ENCODE measurements at regions not wholly inside any gene's neighbourhood (a gene's known extent, or its start where the extent isn't known, plus 50 kb on each side); places are given as distances from the start of the nearest gene placed in this dataset.

DNA sequence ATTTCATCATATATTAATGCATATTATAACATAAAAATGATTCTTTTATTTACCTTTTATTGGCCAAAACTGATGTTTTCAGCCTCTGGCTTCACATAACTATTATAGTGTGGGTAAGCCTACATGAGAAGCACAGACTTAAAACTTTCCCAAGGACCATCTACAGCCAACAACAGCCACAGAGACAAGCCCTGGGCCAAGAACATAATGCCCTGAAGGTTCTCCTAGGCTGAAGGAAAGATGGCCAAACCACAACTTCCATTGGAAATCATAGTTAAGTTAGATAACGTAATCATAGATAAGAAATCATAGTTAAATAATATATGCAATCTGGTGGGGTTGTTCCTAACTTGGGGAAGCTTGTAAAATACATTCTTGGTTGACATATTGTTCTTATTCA, 280.0 kb upstream of the EMCN start:
- no peak for DNase-seq

- DNase-seq, result no peak
Measured at GRCh38 chr4:100797356-100797755, 279.5 kb upstream of the EMCN start.

GRCh38 chr4:100796332-100796731, 278.5 kb upstream of the EMCN start:
- no peak for DNase-seq

GRCh38 chr4:100795581-100795980, 277.8 kb upstream of the EMCN start:
- DNase-seq, result no peak

GRCh38 chr4:100790836-100791615, 273.2 kb upstream of the EMCN start:
- DNase-seq, result no peak

DNA sequence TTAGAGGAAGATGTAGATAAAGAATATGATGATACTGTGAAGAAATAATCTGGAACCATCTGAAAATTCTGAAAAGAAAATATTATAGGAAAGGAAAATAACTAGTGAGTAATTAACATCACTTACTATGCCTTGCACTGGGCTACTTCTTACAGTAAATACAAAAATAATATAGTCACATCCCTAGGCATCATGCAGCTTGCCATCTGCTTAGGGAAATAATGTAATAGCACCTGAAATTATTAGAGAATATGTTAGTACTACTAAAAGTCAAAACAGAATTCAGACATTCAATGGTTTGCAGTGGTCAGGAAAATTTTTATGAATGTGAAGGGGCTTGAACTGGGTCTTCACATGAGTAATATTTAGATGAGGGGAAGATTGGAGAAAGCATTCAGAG, 272.2 kb upstream of the EMCN start:
- DNase-seq, result no peak

GRCh38 chr4:100786481-100786880, 268.7 kb upstream of the EMCN start:
- DNase-seq, result no peak

GRCh38 chr4:100782356-100782755, 264.5 kb upstream of the EMCN start:
- DNase-seq, result no peak

DNA sequence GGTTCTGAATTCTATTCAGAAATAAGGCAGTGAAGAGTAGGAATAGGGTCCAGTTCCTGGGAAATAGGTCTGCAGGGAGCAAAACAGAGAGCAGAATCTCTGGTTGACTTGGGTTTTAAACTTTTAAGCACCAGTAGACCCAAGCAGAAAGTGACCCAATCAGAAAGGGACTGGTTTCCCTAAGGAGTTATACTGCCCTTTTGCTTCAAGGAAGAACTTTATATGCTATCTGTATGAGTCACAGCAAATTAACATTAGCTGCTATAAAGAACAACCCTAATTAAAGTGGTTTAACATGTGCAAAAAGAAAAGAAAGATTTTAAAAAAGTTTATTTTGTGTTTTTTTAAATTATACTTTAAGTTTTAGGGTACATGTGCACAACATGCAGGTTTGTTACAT, 263.6 kb upstream of the EMCN start:
- DNase-seq, result no peak

DNA sequence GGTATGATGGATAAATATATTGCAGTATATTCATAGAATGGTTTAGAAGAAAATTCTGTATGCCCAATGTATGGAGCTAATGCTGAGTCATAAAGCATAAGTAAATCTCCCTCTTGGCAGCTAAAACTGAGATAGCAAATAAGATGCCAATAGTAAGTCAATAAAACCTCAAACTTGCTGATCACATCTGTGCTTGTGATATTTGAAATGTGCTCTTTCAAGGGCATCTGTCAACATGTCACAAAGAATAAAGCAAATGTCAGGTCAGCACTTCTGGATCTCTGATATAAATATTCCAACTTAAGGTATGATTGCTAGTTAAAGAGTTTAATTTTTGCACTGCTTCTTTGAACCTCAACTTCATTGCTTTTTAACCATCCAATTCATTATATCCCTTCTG, 262.3 kb upstream of the EMCN start:
- no peak for DNase-seq

GRCh38 chr4:100778431-100778830, 260.6 kb upstream of the EMCN start:
- DNase-seq, result no peak

GRCh38 chr4:100762738-100763137, 244.9 kb upstream of the EMCN start:
- no peak for DNase-seq

DNA sequence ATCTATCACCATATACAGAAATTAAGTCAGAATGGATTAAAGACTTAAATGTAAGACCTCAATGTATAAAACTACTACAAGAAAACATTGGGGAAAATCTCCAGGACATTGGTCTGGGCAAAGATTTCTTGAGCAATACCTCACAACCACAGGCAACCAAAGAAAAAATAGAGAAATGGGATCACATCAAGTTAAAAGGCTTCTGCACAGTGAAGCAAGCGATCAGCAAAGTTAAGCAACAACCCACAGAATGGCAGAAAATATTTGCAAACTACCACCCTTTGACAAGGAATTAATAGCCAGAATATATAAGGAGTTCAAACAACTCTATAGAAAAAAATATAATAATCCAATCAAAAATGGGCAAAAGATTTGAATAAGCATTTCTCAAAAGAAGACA, 236.9 kb upstream of the EMCN start:
- no peak for DNase-seq

DNA sequence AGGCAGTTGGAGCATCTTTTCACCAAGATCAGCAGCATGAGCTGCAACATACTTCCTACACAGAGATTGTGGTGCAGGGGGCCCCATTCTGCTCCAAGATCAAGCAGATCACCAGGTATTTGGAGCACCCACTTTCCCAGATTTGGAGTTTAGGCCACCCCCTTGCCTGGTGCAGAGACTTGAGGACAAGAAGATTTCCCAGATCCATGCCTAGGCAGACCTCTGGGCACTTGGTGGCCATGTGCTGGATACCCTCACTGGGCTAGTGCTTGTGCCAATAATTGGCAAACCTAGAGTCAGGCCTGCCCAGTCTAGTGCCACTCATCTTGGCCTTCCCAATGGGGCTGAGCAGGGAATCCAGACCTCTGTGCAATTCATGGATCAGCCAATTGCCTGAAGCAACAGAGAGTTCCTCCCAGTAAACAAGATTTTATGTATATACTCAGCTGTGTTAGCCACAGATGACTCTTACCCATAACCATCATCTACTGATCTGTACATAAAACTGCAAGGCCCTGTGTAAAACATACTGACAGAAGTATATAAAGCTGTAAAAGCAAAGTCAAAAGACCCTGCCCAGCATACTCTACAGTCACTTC, 228.4 kb upstream of the EMCN start:
- DNase-seq, result no peak

DNA sequence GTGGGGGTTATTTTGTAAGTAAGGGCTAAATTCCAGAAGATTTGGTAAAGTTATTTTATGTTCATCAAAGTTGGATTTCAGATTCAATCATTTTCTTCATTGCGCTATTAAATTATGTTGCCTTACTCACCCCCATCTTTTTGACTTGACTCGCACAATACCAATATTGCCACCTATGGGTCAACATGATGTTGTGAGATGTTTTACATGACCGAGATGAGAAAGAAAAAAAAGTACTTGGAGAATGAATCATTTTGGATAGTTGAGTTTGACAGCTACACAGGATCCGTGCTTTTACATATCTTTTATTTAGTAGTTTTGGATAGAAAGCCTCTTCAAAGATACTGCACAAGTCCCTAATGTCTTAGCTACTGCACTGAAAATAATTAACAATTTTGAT, 224.2 kb upstream of the EMCN start:
- DNase-seq, result peak; percentile 45

GRCh38 chr4:100739426-100739825, 221.6 kb upstream of the EMCN start:
- DNase-seq, result no peak

DNA sequence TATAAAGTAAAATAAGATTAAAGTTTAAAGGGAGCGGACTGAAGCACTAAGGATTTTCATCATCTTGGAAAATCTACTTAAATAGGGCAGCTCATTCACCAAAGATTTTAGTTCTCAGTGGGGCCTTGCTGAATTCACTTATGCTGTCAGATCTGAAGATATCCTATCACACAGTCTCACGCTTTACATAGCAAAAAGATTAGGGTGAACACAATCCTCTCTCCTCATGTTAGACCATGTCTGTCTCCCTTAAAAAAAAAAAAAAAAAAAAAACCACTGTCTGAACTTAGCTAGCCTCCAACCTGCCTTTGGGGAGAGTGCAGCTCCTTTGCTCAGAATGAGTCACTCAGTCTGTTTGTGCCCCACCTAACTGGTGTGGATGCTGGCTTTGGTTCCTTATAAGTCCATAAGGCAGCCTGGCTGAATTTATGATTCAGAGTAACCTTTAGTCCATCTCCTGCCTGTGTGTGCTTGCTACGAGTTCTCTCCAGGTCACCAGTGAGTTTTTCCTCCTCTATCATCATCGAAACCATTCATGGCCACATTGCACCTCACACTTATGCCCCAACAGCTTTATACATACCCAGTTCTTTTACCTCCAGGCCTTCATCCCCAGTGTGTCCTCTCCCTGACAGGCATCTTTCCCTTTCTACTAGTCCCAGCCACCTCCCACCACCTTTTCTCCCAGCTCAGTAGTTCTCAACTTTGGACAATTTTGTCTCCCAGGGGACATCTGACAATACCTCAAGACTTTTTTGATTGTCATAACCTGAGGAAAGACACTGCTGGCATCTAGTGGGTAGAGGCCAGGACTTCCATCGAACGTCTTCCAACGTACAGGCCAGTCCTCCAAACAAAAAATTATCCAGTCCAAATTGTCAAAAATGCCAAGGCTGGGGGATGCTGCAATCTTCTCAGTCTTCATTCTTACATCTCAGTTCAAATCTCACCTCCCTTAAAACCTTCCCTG, 220.7 kb upstream of the EMCN start:
- peak; percentile 73 for DNase-seq

- DNase-seq, result peak; percentile 47
Measured at GRCh38 chr4:100736641-100737451, 219.0 kb upstream of the EMCN start.

- no peak for DNase-seq
Measured at GRCh38 chr4:100728861-100729260, 211.0 kb upstream of the EMCN start.

GRCh38 chr4:100722866-100723459, 205.1 kb upstream of the EMCN start:
- DNase-seq, result no peak

GRCh38 chr4:100722133-100722532, 204.3 kb upstream of the EMCN start:
- DNase-seq, result no peak

DNA sequence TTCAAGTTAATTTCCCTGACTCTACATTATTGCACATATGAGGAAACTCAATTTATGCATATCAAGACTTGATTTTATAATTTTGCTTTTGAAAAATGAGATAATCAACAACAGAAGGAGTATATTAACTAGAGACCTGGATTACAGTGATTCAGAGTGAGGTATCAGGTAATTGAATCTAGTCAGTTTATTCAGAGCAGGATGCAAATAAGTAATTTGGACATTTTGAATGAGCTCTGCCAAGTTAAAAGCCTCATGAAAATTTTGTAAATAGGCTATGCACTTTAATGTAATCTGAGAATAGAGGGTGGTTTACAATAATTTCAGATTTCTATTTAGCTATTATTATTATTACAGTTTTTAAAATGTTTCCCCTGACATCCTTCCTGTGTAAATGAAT, 203.7 kb upstream of the EMCN start:
- no peak for DNase-seq
